ENCODE measurements at regions not wholly inside any gene's neighbourhood (a gene's known extent, or its start where the extent isn't known, plus 50 kb on each side); places are given as distances from the start of the nearest gene placed in this dataset.

DNA sequence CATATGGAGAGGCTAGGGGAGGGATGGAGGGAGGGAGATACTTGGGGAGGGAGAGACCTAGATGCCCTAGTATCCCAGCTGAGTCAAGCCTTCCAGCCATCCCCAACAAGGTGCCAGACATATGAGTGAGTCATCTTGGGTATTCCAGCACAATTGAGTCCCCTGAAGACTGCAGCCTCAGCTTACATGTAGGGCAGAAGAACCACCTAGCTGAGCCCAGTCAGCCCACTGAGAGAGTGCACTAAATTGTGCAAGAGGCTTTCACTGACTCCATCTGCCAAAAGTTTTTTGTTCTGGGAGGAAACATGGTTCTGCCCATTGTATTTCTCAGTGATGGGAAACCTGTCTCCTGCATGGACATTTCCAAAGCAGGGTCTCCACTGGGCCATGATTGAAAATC lies 76.4 kb downstream of the FOXD2 start:
- H3K27me3 ChIP-seq (ENCODE audit: insufficient read depth, low read length, poor library complexity, severe bottlenecking) = no peaks in the 10 kb centered on the region
- H3K9ac ChIP-seq (ENCODE audit: low read depth, low read length, poor library complexity, severe bottlenecking) = no peak overlapping the region
- TF ChIP-seq, protein P1, sequence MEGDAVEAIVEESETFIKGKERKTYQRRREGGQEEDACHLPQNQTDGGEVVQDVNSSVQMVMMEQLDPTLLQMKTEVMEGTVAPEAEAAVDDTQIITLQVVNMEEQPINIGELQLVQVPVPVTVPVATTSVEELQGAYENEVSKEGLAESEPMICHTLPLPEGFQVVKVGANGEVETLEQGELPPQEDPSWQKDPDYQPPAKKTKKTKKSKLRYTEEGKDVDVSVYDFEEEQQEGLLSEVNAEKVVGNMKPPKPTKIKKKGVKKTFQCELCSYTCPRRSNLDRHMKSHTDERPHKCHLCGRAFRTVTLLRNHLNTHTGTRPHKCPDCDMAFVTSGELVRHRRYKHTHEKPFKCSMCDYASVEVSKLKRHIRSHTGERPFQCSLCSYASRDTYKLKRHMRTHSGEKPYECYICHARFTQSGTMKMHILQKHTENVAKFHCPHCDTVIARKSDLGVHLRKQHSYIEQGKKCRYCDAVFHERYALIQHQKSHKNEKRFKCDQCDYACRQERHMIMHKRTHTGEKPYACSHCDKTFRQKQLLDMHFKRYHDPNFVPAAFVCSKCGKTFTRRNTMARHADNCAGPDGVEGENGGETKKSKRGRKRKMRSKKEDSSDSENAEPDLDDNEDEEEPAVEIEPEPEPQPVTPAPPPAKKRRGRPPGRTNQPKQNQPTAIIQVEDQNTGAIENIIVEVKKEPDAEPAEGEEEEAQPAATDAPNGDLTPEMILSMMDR (conservative IDR thresholded peaks at IDR 0.05; ENCODE audit: low read length) = no peak
- TF ChIP-seq EZH2phosphoT487 (IDR thresholded peaks at IDR 0.05; ENCODE audit: borderline replicate concordance) = no peak
- H3K36me3 ChIP-seq (ENCODE audit: insufficient read depth, low read length) = no peaks in the 10 kb centered on the region
- H4K20me1 ChIP-seq (ENCODE audit: insufficient read depth, low read length, poor library complexity, severe bottlenecking) = no peaks in the 10 kb centered on the region
- H3K4me1 ChIP-seq (ENCODE audit: insufficient read depth, low read length, poor library complexity, severe bottlenecking) = no peaks in the 10 kb centered on the region
- no peaks in the 10 kb centered on the region for H3K79me2 ChIP-seq (ENCODE audit: insufficient read depth, low read length)
- H3K9me2 ChIP-seq (replicated peaks; ENCODE audit: low read depth, low read length) = no peaks in the 10 kb centered on the region
- H3K4me2 ChIP-seq (ENCODE audit: low read depth, low read length, poor library complexity, severe bottlenecking) = no peak overlapping the region
- H3K4me3 ChIP-seq (ENCODE audit: low read length, poor library complexity, severe bottlenecking) = no peak overlapping the region
- no peak overlapping the region for H2AFZ ChIP-seq (ENCODE audit: low read length)
- no peaks in the 10 kb centered on the region for H3K9me3 ChIP-seq (ENCODE audit: insufficient read depth, low read depth, low read length)
- no peaks in the 10 kb centered on the region for H3F3A ChIP-seq (ENCODE audit: low read depth)

DNA sequence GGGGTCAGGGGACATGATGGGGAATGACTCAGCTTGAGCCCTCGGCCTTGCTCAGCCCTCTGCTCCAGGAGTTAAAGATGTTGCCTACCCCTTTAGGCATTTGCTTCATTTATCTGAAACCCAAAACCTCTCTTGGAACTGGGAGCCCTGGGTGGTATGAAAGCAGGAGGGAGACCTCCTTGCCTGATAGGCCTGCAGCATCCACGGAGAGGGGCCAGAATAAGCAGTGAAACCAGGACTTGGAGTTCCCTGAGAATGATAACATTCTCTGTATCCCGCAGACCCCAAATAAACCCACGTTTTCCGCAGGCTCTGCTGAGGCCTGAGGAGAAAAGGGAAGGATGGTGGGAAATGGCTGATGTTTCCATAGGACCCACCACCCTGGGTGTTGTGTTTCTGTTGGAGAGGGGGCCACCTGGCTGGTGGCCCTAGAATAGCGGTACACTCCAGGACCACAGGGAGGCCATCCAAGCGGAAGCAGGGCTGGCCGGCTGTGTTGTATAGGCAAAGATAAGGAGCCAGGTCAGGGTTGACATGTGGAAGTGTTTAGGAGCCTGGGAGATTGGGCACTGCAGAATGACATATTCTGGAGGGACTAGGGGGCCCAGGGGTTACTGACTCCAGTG lies 77.4 kb downstream of the FOXD2 start:
- no peak overlapping the region for H3K9ac ChIP-seq (ENCODE audit: low read depth, low read length, poor library complexity, severe bottlenecking)
- H3K36me3 ChIP-seq (ENCODE audit: insufficient read depth, low read length) = no peaks in the 10 kb centered on the region
- H3K27me3 ChIP-seq (ENCODE audit: insufficient read depth, low read length, poor library complexity, severe bottlenecking) = no peaks in the 10 kb centered on the region
- H2AFZ ChIP-seq (ENCODE audit: low read length) = no peak overlapping the region
- no peak overlapping the region for H3K4me3 ChIP-seq (ENCODE audit: low read length, poor library complexity, severe bottlenecking)
- H3K79me2 ChIP-seq (ENCODE audit: insufficient read depth, low read length) = no peaks in the 10 kb centered on the region
- H3K9me3 ChIP-seq (ENCODE audit: insufficient read depth, low read depth, low read length) = no peaks in the 10 kb centered on the region
- no peak overlapping the region for H3K4me2 ChIP-seq (ENCODE audit: low read depth, low read length, poor library complexity, severe bottlenecking)
- no peaks in the 10 kb centered on the region for H3K4me1 ChIP-seq (ENCODE audit: insufficient read depth, low read length, poor library complexity, severe bottlenecking)
- no peak for TF ChIP-seq EZH2phosphoT487 (IDR thresholded peaks at IDR 0.05; ENCODE audit: borderline replicate concordance)
- TF ChIP-seq, protein P1 (conservative IDR thresholded peaks at IDR 0.05; ENCODE audit: low read length) = no peak
- no peaks in the 10 kb centered on the region for H4K20me1 ChIP-seq (ENCODE audit: insufficient read depth, low read length, poor library complexity, severe bottlenecking)
- H3K9me2 ChIP-seq (replicated peaks; ENCODE audit: low read depth, low read length) = no peaks in the 10 kb centered on the region
- no peaks in the 10 kb centered on the region for H3F3A ChIP-seq (ENCODE audit: low read depth)

DNA sequence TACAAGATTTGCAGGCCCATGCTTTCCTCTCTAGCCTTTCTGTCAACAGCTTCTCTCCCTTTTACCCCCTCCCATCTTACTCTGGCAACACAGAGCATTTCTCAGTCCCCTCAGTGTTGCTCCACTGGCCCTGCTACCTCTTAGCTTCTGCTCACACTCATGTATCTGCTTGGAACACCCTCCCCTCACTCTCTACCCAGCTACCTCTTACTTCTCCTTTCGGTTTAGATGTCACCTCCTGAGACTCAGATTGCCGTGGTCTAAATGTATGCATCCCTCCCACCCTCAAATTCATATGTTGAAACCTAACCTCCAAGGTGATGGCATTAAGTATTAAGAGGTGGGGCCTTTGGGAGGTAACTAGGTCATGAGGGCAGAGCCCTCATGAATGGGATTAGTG lies 80.1 kb downstream of the FOXD2 start:
- H3K9ac ChIP-seq (ENCODE audit: low read depth, low read length, poor library complexity, severe bottlenecking) = no peak overlapping the region
- H3K79me2 ChIP-seq (ENCODE audit: insufficient read depth, low read length) = no peaks in the 10 kb centered on the region
- no peak overlapping the region for H3K4me2 ChIP-seq (ENCODE audit: low read depth, low read length, poor library complexity, severe bottlenecking)
- H3F3A ChIP-seq (ENCODE audit: low read depth) = no peaks in the 10 kb centered on the region
- no peaks in the 10 kb centered on the region for H3K27me3 ChIP-seq (ENCODE audit: insufficient read depth, low read length, poor library complexity, severe bottlenecking)
- TF ChIP-seq EZH2phosphoT487 (IDR thresholded peaks at IDR 0.05; ENCODE audit: borderline replicate concordance) = no peak
- TF ChIP-seq, protein P1 (conservative IDR thresholded peaks at IDR 0.05; ENCODE audit: low read length) = no peak
- H3K4me3 ChIP-seq (ENCODE audit: low read length, poor library complexity, severe bottlenecking) = no peak overlapping the region
- H3K9me2 ChIP-seq (replicated peaks; ENCODE audit: low read depth, low read length) = no peaks in the 10 kb centered on the region
- H3K36me3 ChIP-seq (ENCODE audit: insufficient read depth, low read length) = no peaks in the 10 kb centered on the region
- H2AFZ ChIP-seq (ENCODE audit: low read length) = no peak overlapping the region
- no peaks in the 10 kb centered on the region for H4K20me1 ChIP-seq (ENCODE audit: insufficient read depth, low read length, poor library complexity, severe bottlenecking)
- no peaks in the 10 kb centered on the region for H3K4me1 ChIP-seq (ENCODE audit: insufficient read depth, low read length, poor library complexity, severe bottlenecking)
- H3K9me3 ChIP-seq (ENCODE audit: insufficient read depth, low read depth, low read length) = no peaks in the 10 kb centered on the region

All from Loucy (cell line).